ENCODE measurements at regions not wholly inside any gene's neighbourhood (a gene's known extent, or its start where the extent isn't known, plus 50 kb on each side); places are given as distances from the start of the nearest gene placed in this dataset.
A peak's percentile ranks its signal among the peaks of the same experiment; 100 is the strongest.

GRCh38 chr9:88923092-88923491 lies 68.2 kb upstream of the S1PR3 start:
- TF ChIP-seq CTCF (IDR thresholded peaks at IDR 0.05; ENCODE audit: insufficient read depth, low read length, poor library complexity, severe bottlenecking) (no peak), EZH2phosphoT487 (conservative IDR thresholded peaks at IDR 0.05; ENCODE audit: low read length) (no peak)
- Histone ChIP-seq H3F3A (ENCODE audit: insufficient read depth) (peaks cover 11% of the 10 kb centered on the region), H3K79me2 (ENCODE audit: insufficient read depth, low read length) (no peaks in the 10 kb centered on the region), H2AFZ (ENCODE audit: low read depth, low read length, severe bottlenecking) (no peak overlapping the region), H3K27ac (ENCODE audit: low read depth, low read length) (peak overlapping the region; percentile 80), H3K9ac (ENCODE audit: low read length) (no peak overlapping the region), H3K9me2 (replicated peaks; ENCODE audit: insufficient read depth, low read length) (no peaks in the 10 kb centered on the region), H4K20me1 (ENCODE audit: low read depth, low read length) (no peaks in the 10 kb centered on the region), H3K4me2 (ENCODE audit: low read depth, low read length, poor library complexity, severe bottlenecking) (peak overlapping the region; percentile 70), H3K9me3 (ENCODE audit: insufficient read depth, low read length) (peaks cover 14% of the 10 kb centered on the region; the same call in 1 of the 2 replicates), H3K36me3 (ENCODE audit: low read length) (peaks cover 4% of the 10 kb centered on the region), H3K4me3 (ENCODE audit: insufficient read depth, low read length, poor library complexity, severe bottlenecking) (peak overlapping the region; percentile 20), H3K27me3 (ENCODE audit: low read length) (no peaks in the 10 kb centered on the region)

DNA sequence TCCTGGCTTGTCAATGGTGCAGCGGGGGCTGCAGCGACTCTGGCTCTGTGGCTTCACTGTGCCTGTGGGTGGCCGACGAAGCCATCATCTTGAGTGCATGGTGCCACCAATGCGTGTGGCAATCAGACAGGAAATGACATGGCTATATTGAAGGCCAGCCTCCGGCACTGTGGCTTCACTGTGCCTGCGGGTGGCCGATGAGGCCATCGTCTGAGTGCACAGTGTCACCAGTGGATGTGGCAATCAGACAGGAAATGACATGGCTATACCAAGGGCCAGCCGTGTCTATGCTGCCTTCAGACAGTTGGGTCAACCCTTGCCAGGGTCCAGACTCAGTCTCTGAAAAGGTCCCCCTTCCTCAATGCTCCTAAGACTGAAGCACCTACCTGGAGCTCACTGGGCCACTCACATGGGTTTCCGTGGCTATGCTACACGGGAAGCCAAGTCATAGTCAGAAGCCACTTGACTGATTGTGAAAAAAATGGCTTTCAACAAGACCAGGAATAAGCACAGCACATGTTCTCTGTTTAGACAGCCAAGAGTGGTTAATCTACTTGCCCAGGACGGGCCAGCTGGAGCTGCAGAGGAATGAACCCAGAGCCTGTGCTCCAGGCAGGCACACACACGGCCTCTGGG lies 67.5 kb upstream of the S1PR3 start:
- Histone ChIP-seq H3K9me3 (ENCODE audit: insufficient read depth, low read length) (peaks cover 8% of the 10 kb centered on the region; the same call in 1 of the 2 replicates), H3K4me3 (ENCODE audit: insufficient read depth, low read length, poor library complexity, severe bottlenecking) (no peak overlapping the region), H3K9me2 (replicated peaks; ENCODE audit: insufficient read depth, low read length) (no peaks in the 10 kb centered on the region), H3K36me3 (ENCODE audit: low read length) (peaks cover 8% of the 10 kb centered on the region), H3K27me3 (ENCODE audit: low read length) (no peaks in the 10 kb centered on the region), H3K4me2 (ENCODE audit: low read depth, low read length, poor library complexity, severe bottlenecking) (peak overlapping the region; percentile 70), H4K20me1 (ENCODE audit: low read depth, low read length) (no peaks in the 10 kb centered on the region), H2AFZ (ENCODE audit: low read depth, low read length, severe bottlenecking) (no peak overlapping the region), H3K27ac (ENCODE audit: low read depth, low read length) (no peak overlapping the region), H3K79me2 (ENCODE audit: insufficient read depth, low read length) (no peaks in the 10 kb centered on the region), H3F3A (ENCODE audit: insufficient read depth) (peaks cover 11% of the 10 kb centered on the region), H3K9ac (ENCODE audit: low read length) (no peak overlapping the region)
- TF ChIP-seq CTCF (IDR thresholded peaks at IDR 0.05; ENCODE audit: insufficient read depth, low read length, poor library complexity, severe bottlenecking) = no peak
- no peak for TF ChIP-seq EZH2phosphoT487 (conservative IDR thresholded peaks at IDR 0.05; ENCODE audit: low read length)

- Histone ChIP-seq H3K79me2 (ENCODE audit: insufficient read depth, low read length) (no peaks in the 10 kb centered on the region), H3K4me3 (ENCODE audit: insufficient read depth, low read length, poor library complexity, severe bottlenecking) (no peak overlapping the region), H3K27ac (ENCODE audit: low read depth, low read length) (no peak overlapping the region), H3K9me3 (ENCODE audit: insufficient read depth, low read length) (no peaks in the 10 kb centered on the region), H2AFZ (ENCODE audit: low read depth, low read length, severe bottlenecking) (no peak overlapping the region), H3K4me2 (ENCODE audit: low read depth, low read length, poor library complexity, severe bottlenecking) (no peak overlapping the region), H3K27me3 (ENCODE audit: low read length) (no peaks in the 10 kb centered on the region), H3K9me2 (replicated peaks; ENCODE audit: insufficient read depth, low read length) (no peaks in the 10 kb centered on the region), H3K9ac (ENCODE audit: low read length) (no peak overlapping the region), H3F3A (ENCODE audit: insufficient read depth) (peaks cover 11% of the 10 kb centered on the region), H4K20me1 (ENCODE audit: low read depth, low read length) (no peaks in the 10 kb centered on the region), H3K36me3 (ENCODE audit: low read length) (peaks cover 5% of the 10 kb centered on the region; the same call in 1 of the 2 replicates)
- TF ChIP-seq CTCF (IDR thresholded peaks at IDR 0.05; ENCODE audit: insufficient read depth, low read length, poor library complexity, severe bottlenecking) = no peak
- no peak for TF ChIP-seq EZH2phosphoT487 (conservative IDR thresholded peaks at IDR 0.05; ENCODE audit: low read length)
Measured at GRCh38 chr9:88925481-88925880, 65.8 kb upstream of the S1PR3 start.

All from SU-DHL-6 (cell line).